ENCODE measurements at regions not wholly inside any gene's neighbourhood (a gene's known extent, or its start where the extent isn't known, plus 50 kb on each side); places are given as distances from the start of the nearest gene placed in this dataset.

DNA sequence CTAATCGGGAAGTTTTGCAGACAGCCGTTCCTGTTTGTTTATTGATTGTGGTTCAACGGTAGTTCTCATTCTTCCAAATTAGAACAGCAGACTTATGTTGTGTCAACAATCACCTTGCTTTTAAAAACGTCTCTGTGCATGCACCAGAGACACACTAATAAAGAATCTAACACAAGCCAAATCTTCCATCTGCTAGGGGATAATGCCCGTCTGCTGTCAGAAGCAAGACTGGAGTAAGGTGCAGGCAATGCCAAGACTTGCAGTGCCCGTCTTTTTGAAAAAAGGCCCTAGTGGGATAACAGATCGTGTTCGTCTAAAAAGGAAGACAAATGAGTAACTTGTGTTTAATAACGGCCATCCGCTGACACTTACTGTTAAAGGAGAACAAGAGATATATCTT, 158.4 kb downstream of the KCNJ2 start:
- Histone ChIP-seq H3K9me3 (ENCODE audit: control insufficient read depth, insufficient read depth, low read length) (no peaks in the 10 kb centered on the region), H3K56ac (ENCODE audit: extremely low read depth, insufficient read depth, low read length) (no peak overlapping the region), H4K20me1 (ENCODE audit: insufficient read depth, low read length) (no peaks in the 10 kb centered on the region), H3K4ac (ENCODE audit: low read depth, low read length) (no peak overlapping the region), H2BK20ac (ENCODE audit: low read depth, low read length) (no peak overlapping the region), H2AFZ (replicated peaks; ENCODE audit: low read length, poor library complexity) (no peak overlapping the region), H2BK15ac (ENCODE audit: low read depth, low read length) (no peak overlapping the region), H3K27ac (ENCODE audit: insufficient read depth, low read length) (no peak overlapping the region), H2BK5ac (ENCODE audit: low read depth, low read length, poor library complexity, severe bottlenecking) (no peak overlapping the region), H3K14ac (replicated peaks; ENCODE audit: low read depth, low read length) (no peak overlapping the region), H3K36me3 (ENCODE audit: control insufficient read depth, insufficient read depth, low read length) (no peaks in the 10 kb centered on the region), H3K4me1 (ENCODE audit: control insufficient read depth, insufficient read depth, low read length) (no peaks in the 10 kb centered on the region), H3K4me2 (ENCODE audit: low read depth, low read length) (no peak overlapping the region), H3K18ac (ENCODE audit: low read depth, low read length) (no peak overlapping the region), H3K4me3 (ENCODE audit: insufficient read depth, low read depth, low read length) (no peak overlapping the region), H3K23ac (ENCODE audit: low read depth, low read length) (no peak overlapping the region), H2AK9ac (replicated peaks; ENCODE audit: low read depth, low read length, poor library complexity) (no peak overlapping the region), H3K9me1 (ENCODE audit: insufficient read depth, low read length) (no peaks in the 10 kb centered on the region), H3K79me1 (ENCODE audit: low read depth in 1 of 2, low read length in 2 of 2) (no peaks in the 10 kb centered on the region), H3K27me3 (ENCODE audit: control insufficient read depth, insufficient read depth, low read length) (no peaks in the 10 kb centered on the region), H3K9ac (ENCODE audit: low read depth, low read length) (no peak overlapping the region), H2BK120ac (ENCODE audit: low read depth, low read length) (no peak overlapping the region), H2AK5ac (ENCODE audit: low read depth, low read length) (no peak overlapping the region), H4K8ac (ENCODE audit: low read depth in 2 of 2, low read length in 2 of 2) (no peak overlapping the region), H4K91ac (ENCODE audit: insufficient read depth, low read depth, low read length) (no peak overlapping the region), H4K5ac (ENCODE audit: low read depth, low read length) (no peak overlapping the region)
- DNase-seq (no peak), ATAC-seq (ENCODE audit: low read depth) (no peak)
- dilution Hi-C loops (cut with HindIII; ENCODE audit: low sequenced_read_pairs, unreplicated experiment), result no loop called here
- ChIA-PET CTCF (no interaction called here), POLR2A (ENCODE audit: unreplicated experiment) (no interaction called here)
- intact Hi-C loops (cut with micrococcal nuclease), result no loop called here
- BruUV-seq (replicated peaks), result no TSS peak
- 70% methylated on average over 2 of the region's 10 CpGs; no CpG with 5 or more reads in 1 of the 2 experiments for WGBS, 2 experiments (ENCODE audit: extremely low coverage in 2 of 2, insufficient read length in 1 of 2)
- TF ChIP-seq ELK1 (IDR thresholded peaks at IDR 0.05; ENCODE audit: borderline replicate concordance, low read depth, low read length) (no peak), FOS (IDR thresholded peaks at IDR 0.05; ENCODE audit: low read depth, low read length) (no peak), POLR2A (IDR thresholded peaks at IDR 0.05; ENCODE audit: low read depth, low read length) (no peak), CEBPB (IDR thresholded peaks at IDR 0.05; ENCODE audit: low read depth, low read length) (no peak), CTCF (conservative IDR thresholded peaks at IDR 0.05; ENCODE audit: low read depth, low read length) (no peak), NFE2L2 (IDR thresholded peaks at IDR 0.05; ENCODE audit: low read depth, low read length) (no peak), MAZ (IDR thresholded peaks at IDR 0.05; ENCODE audit: borderline replicate concordance, low read depth, low read length) (no peak), BHLHE40 (IDR thresholded peaks at IDR 0.05; ENCODE audit: low read depth, low read length) (no peak), SMC3 (IDR thresholded peaks at IDR 0.05; ENCODE audit: low read depth, low read length) (no peak)
- TF ChIP-seq, protein P1, sequence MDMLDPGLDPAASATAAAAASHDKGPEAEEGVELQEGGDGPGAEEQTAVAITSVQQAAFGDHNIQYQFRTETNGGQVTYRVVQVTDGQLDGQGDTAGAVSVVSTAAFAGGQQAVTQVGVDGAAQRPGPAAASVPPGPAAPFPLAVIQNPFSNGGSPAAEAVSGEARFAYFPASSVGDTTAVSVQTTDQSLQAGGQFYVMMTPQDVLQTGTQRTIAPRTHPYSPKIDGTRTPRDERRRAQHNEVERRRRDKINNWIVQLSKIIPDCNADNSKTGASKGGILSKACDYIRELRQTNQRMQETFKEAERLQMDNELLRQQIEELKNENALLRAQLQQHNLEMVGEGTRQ (IDR thresholded peaks at IDR 0.05; ENCODE audit: low read depth, low read length), result no peak
- in situ Hi-C loops (cut with MboI; ENCODE audit: low sequenced_read_pairs), result no loop called here

Measured in IMR-90 (cell line).